Loucy (cell line): ENCODE measurements at regions not wholly inside any gene's neighbourhood (a gene's known extent, or its start where the extent isn't known, plus 50 kb on each side); places are given as distances from the start of the nearest gene placed in this dataset.

Experiments
- CTCF ChIP-seq: fragments of 200-600 bp; sonication (generic); conservative IDR thresholded peaks from 2 replicates; pipeline ENCODE4 v1.5.1; 2014; ENCODE audit warnings: mild to moderate bottlenecking, antibody characterized with exemption, low read length
- EZH2phosphoT487 ChIP-seq: fragments of 200-600 bp; IDR thresholded peaks from 2 replicates; pipeline ENCODE4 v1.6.1; 2018; ENCODE audit warnings: antibody characterized with exemption, mild to moderate bottlenecking, moderate library complexity, borderline replicate concordance

- TF ChIP-seq CTCF (no peak), EZH2phosphoT487 (no peak)
Measured at GRCh38 chr6:103215847-103216246, 1643.9 kb downstream of the HACE1 start.
